Right hindlimb (tissue), 1 donor: ENCODE measurements at regions not wholly inside any gene's neighbourhood (a gene's known extent, or its start where the extent isn't known, plus 50 kb on each side); places are given as distances from the start of the nearest gene placed in this dataset.
"Not testable (repeated sequence)": the region's sequence is repeated elsewhere in the genome, so short reads cannot be mapped to it uniquely, and the experiment has no call there.

Experiments used
- DNase-seq: peaks from one replicate; pipeline ENCODE4 v3.0.0-alpha.2; 2018

DNA sequence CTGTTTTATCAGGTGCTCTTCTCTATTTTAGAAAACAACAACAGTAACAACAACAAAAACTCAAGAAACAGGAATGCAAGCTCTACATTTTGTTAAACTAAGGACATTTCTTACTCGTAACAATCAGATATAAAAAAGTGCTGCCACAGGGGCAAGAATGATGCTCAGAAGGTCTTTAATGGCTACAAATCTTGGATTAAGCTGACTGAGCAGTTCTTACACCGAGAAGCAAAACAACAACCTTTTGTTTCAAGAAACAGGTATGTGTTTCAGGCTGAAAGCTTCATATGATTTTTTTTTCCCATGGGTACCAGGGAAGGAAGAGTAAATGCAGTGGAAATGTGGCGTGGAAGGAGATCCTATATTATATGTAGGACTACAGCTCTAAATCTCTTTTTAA, 786.8 kb upstream of the FBXO33 start:
- no peak for DNase-seq

DNA sequence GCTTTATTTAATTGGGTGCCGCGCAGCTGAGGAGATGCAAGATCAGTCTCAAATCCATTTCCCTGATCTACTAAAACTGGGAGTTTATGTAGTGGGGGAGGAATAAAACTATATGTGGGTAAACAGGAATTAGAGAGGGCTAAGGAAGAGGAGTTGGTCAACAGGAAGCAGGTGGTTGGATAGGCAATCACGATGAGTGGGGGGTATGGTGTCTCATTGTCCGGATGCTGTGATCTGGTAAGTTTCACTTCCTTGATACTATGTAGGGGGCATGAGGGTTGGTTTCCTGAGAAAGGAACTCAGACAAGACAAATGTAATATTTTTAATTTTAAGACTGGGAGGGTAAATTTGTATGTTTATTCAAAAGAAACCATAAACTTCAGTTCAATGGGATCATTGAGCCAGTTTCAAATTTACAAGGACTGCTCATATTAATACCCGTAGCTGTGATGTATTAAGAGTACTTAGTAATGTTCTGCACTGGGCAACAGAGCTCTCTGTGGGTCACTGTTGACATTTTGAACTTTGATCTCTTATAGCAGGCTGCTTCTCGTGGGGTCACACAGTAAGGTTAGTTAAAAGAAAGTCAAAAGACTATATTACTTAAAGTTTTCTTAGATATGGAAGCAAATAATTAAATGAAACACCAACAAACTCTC, 786.2 kb upstream of the FBXO33 start:
- DNase-seq, result no peak

DNA sequence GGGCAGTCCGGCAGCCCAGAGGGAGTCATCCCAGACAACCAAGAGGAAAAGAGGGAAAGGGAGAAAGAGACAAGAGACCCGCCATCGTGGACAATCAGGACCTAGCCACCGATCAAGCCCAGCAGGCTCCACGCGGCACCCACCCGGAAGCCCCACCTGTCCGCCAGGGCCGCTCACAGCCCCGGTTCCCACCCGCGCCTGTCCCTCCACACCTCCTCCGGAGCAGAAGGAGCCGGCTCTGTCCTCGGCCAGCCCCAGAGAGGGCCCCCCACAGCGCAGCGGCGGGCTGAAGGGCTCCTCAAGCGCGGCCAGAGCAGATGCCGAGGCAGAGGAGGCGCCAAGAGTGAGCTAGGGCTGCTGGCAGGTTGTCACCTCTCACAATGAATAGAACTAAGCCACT, 784.7 kb upstream of the FBXO33 start:
- no peak for DNase-seq

DNA sequence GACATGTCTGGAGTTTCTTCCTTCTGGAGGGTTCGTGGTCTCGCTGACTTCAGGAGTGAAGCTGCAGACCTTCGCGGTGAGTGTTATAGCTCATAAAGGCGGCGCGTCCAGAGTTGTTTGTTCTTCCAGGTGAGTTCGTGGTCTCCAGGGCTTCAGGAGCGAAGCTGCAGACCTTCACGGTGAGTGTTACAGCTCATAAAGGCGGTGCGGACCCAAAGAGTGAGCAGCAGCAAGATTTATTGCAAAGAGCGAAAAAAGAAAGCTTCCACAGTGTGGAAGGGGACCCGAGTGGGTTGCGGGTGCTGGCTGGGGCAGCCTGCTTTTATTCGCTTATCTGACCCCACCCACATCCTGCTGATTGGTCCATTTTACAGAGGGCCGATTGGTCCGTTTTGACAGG, 784.2 kb upstream of the FBXO33 start:
- not testable (repeated sequence) for DNase-seq

DNA sequence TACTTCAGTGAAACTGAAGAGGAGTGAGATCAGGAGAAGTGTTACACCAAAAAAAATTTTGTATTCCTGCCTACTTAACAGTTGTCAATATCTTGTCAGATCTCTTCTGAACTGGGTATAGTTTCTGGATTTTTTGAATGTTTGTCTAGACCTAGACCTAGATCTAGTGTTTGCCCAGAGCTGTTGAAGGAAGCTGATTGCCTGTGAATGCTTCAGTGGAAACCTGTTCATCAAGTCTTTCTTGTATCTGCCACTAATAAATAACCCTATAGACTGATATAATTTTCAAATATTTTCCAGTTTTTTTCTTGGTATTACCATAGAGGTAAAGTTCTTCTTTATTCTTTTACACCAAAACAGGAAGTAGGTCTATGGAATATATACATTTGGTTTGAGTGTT, 781.5 kb upstream of the FBXO33 start:
- no peak for DNase-seq

DNA sequence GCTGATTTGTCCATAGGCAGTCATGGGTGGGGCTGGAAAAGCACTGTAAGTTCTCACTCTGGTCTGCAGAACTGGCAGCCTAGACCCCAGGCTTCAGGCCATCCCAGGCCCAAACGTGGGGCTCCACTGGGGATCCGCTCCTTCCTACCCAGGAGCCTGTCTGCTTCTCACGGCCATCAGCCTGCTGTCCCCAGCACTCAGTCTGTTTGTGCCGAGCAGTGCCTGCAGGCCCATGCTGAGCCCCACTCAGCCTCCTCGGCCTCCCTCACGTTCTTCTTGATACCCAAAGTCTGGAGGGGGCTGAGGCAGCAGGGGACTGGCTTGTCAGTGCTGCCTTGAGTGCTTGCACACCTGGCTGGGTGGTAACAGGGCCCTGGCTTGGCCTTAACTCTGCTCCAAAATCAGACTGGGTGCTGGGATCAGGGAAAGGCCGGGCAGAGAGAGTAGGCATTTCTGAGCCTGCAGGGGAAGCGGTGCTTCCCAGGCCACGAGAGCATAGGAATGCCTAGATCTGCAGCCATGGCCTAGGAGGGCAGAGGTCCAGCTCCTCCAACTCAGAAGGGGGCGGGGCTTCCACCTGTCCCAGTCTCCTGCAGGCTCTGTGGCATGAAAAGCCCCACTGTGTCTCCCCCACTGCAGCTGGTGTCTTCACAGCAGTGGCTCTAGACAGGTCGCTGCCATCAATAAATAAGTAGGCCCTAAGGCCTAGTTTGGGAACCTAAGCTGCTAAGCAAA, 772.4 kb upstream of the FBXO33 start:
- no peak for DNase-seq

DNA sequence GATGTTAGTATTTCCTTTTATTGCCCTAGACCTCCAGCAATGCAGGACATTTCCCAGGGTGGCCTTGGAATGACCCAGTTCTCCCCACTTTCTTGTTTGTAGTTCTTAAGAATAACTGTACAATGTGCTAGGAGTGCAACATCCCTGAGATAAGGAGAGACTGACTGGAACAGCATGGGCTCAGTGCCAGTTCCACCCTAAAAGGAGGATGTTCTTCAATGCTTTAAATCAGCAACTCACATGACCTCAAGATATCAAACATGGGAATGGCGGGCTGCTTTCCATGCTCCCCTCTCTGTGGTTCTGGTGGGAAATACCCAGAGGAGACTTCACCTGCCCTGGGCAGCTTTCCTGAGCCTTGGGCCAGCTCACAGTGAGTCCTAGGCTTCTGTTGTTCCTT, 766.9 kb upstream of the FBXO33 start:
- no peak for DNase-seq

DNA sequence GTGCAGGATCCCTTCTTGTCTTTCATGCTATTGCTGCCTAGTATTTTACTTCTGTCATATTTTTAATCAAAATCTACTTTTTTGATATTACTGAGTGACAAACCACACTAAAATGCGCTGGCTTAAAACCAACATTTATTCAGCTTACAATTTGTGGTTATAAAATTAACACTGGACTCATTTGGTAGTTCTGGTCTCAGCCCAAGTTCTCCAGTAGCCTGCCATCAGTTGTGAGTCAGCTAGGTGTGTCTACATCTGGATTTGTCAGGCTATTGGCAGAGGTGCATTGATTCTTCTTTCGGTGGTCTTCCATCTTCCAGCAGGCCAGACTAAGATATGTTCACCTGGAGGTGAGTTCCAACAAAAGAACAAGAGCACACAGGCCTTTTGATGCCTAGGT, 765.1 kb upstream of the FBXO33 start:
- DNase-seq, result no peak

DNA sequence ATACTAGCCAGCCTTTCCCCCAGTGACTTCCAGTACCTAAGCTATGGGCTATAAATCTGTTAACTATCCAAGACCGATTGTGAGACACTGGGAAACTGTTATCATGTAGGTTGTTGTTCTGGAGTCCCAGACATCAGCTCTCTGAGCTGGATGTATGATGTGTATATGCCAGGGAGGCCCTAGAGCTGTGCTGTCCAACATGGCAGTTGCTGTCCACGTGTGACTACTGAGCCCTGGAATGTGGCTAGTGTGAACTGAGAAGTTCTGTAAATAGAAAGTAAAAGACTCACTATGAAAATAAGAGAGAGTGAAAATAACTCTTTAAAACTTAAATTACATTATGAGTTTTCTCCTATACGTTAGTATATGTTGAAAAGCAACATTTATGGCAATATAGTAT, 755.8 kb upstream of the FBXO33 start:
- DNase-seq, result no peak

DNA sequence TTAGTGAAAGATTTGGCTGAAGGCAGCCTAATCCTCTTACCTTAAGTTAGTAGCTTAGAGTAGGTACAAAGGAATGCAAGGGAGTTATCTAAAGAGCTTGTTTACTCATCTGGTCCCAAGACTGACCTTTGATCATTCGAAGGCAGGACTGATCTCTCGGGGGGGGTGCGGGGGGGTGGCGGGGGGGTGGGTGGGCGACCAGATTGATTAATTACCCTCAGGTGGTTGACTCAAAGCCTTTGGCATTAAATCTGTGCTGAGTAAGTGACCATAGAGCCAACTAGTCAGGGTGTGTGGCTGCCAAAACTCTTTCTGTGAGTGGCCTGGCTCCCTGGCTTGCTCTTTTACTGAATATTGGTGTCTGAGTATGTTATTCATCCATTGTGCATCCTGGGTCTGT, 731.9 kb upstream of the FBXO33 start:
- no peak for DNase-seq

DNA sequence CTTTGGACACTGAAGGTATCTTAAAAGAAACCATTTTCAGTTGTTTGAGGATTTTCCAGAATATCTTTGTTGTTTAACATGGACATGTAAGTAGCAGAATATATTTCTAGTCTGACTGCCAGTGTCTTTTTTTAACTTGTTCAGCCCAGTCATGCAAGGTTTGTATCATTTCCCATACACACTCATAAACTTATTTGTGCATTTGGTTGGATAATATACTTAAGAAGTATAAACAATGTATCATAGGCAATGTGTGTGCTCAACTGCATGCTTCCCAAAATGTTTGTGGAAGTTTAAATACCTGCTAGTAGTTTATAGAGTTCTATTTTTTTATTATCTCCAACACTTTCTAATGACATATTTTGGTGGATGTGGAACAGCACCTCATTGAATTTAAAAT, 707.4 kb upstream of the FBXO33 start:
- no peak for DNase-seq

DNA sequence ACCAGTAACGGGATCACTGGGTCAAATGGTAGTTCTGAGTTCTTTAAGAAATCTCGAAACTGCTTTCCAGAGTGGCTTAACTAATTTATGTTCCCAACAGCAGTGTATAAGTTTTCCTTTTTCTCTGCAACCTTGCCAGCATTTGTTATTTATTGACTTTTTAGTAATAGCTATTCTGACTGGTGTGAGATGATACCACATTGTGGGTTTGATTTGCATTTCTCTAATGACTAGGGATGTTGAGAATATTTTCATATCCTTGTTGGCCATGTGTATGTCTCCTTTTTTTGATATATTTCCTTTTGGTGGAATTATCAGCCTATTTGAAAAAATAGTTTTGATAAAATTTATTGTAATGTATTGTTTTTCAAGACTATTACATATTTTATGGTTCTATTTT, 701.2 kb upstream of the FBXO33 start:
- DNase-seq, result no peak

DNA sequence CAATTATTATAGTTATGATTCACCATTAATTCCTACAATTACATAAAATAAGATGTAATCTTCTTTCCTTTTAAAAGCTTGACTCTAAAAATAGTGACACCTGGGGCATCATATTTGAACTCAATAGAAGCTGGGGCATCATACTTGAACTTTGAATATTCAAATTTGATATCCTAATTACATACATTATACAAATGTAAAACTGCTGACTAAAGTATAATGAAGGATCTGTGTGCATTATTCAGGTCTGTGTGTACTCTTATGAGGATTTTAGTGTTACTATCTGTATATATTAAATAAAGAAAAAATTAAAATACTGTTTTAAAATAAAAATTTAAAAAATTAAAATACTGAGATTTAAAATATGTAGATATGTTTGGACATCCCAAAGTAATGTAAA, 696.9 kb upstream of the FBXO33 start:
- DNase-seq, result no peak

DNA sequence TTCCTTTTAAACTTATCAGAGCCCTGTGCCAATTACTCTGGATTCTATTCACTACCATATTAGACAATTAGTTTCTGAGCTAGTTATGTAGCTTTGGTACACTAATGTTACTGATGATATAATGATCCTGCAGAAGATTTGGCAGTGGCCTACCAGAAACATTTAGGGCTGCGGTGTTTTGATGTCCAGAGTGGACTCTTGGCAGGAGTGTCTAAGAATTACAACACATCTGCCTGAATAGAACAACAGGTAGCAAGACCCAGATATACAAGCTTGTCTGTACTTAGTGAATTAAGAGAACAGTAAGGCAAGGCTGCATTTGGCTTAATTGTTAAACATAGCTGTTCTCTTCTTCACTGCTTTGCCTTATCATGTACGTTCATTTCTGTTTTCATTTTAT, 691.6 kb upstream of the FBXO33 start:
- no peak for DNase-seq

DNA sequence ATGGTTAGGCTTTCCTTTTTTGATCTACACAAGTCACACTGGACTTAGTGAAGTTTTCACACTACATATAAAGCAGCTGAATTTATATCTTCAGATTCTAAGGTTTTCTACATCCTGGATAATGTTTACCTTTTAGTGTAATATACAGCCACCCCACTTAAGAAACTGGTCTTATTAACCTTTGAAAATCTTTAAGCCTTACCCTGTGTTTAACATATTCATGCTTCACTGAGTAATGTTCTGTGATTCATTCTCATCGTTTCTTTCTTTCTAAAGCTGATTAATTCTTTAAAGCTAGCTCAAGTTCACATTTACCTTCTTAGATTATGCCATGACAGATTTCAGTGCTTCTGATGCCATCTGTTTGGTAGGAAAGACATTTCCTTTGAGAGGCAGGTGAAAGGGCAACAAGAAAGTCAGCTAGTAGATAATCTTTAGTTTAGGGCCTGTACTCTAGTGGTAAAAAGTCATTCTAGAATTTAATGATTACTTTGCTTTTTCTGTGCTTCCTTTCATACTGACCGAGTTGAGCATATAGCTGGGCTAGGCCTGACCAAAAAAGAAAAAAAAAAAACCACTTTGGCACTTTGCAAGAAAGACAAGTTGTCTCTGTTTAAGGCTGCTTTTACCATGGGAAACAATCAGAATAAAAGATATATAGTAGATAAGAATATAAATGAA, 690.9 kb upstream of the FBXO33 start:
- no peak for DNase-seq

DNA sequence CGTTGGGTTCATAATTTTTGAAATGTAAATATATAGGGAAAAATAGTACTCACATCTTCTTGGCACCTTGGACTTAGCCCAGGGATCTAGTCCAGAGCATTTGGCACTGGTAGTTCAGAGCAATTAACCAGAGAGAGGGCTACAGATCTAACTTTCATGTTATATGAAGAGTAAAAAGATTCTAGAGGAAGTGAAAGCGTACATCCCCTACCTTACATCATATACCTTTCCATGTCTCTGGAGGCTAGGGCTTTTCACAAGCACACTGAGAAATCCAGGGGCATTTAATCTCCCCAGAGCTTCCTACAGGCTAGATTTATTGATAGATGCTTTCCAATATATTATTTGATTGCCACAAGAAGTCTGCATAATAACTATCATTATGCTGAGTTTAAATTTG, 687.5 kb upstream of the FBXO33 start:
- no peak for DNase-seq

DNA sequence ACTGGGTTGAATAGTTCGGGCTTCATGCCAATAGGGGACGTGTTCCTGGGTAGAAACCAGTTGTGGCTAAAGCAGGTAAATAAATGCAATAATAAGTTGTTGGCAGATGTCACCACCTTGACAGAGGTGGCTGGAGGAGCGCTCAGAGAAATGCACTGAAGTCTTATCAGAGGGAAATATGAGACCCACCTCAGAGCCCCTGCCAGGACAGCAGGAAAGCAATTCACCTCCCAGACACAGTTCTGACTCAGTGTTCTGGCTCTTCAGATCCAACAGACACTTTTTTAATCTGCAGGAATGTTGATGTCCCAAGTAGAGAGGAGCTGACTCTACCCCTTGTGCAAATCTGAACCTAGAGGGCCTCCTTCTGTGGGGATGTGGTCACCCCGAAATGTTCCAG, 687.1 kb upstream of the FBXO33 start:
- DNase-seq, result no peak

DNA sequence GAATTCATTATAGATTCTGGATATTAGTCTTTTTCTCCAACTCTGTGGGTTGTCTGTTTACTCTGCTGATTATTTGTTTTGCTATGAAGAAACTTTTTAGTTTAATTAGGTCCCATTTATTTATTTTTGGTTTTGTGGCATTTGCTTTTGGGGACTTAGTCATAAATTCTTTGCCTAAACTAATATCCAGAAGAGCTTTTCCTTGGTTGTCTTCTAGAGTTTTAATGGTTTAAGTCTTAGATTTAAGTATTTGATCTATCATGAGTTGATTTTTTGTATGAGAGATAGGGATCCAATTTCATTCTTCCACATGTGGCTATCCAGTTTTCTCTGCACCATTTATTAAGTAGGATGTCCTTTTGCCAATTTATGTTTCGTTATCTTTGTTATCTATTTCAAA, 683.4 kb upstream of the FBXO33 start:
- DNase-seq, result no peak

DNA sequence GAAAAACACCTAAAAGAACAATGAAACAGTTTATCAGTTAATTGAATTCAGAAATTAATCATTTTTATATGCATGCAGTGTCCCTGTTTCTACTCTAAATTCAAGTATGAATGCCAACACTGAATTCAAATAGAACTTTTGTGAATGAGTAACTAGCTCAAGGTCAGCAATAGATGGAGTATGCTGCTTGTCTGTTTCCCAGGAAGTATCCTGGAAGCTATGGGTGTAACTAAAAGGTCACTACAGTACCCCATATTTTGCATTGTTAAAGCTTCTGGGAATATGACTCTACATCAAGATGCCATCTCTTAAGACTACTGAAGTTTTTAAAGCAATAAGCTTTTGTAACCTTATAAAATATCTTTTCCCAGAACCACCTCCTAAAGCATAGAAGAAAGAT, 681.4 kb upstream of the FBXO33 start:
- DNase-seq, result no peak

DNA sequence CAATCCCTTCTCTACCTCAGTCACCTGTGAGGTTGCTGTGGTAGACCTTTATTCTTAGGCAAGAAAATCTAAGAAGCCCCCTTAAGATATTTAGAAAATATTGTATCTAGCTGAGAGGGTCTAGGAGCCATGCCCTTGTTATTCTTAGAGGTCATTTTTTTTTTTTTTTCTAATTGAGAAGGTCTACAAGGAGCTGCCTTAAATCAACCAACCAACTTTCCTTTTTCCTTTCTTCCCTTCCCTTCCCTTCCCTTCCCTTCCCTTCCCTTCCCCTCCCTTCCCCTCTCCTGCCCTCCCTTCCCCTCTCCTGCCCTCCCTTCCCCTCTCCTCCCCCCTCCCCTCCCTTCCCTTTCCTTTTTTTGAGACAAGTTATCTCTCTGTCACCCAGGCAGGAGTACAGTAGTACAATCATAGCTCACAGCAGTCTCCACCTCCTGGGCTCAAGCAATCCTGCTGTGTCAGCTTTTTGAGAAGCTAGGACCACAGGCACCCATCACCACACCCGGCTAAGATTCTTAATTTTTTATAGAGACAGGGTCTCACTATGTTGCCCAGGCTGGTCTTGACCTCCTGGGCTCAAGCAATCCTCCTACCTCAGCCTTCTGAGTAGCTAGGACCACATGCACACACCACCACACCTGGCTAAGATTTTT, 668.4 kb upstream of the FBXO33 start:
- no peak for DNase-seq

DNA sequence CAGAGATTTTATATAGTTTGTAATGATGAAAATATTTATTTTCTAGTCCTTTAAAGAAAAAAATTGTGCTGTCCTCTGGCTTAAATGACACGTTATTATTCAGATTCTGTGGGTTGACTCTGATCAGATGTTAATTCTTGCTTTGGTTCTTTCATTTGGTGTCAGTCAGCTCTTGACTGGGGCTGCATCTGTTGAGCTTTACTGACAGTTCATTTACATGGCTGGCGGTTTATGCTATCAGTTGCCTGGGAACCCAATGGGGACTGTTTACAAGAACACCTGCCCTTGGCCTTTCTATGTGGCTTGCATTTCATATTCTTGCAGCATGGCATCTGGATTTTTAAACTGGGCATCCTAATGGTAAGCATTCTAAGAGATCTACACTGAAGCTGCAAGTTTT, 667.1 kb upstream of the FBXO33 start:
- no peak for DNase-seq

DNA sequence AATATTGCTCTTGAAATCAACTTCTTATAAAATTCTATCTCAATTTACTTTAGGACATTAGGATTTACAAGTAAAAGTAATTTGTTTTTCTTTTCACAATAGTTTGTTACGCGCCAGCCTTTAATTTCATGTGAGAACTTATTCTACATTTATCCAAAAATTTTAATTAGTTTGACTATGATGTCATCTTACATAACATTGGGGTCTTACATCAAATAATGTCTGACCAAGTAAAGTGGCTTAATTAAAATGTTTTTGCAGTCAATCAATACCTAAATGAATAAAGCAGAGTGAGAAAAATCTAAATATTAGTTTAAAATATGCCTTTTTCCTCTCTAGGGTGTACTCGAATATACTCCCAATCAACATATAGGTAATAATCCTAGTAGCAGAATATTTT, 666.2 kb upstream of the FBXO33 start:
- no peak for DNase-seq

DNA sequence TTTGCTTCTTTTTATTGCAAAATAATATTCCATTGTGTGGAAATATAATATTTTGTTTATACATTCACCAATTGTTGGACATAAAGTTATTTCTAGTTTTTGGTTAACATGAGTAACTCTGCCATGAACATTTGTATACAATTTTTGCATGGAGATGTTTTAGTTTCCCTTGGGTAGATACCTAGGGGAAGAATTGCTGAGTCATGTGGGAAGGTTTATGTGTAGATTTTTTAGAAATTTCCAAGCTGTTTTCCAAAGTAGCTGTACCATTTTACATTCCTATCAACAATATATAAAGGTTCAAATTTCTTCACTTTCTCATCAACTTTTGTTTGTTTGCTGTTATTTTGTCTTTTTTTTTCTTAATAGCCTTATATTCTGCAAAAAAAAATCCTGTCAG, 664.7 kb upstream of the FBXO33 start:
- no peak for DNase-seq

DNA sequence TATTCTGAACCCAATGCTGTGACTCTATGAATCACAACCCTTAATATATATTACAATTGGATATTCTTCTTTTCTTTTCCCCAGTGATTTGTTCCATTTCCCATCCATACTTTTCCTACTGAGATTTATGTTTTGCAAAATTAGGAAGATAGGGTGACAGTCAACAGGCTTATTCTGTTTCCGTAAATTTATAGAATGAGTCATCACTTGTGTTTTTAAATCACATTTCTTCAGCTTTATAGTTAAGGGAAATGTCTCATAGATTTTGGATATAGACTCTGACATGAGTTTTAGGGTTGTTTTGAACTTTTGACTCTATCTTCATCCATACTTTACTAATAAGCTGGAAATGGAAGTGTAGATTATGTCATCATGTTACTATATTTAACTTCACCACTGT, 661.6 kb upstream of the FBXO33 start:
- DNase-seq, result no peak
